Stimulated activated CD4-positive, alpha-beta T cell treated with anti-CD3 and anti-CD28 coated beads, Interleukin-1b, Interleukin-23, amount 100 ng/mL, for 1 hour (primary cell): ENCODE measurements at regions not wholly inside any gene's neighbourhood (a gene's known extent, or its start where the extent isn't known, plus 50 kb on each side); places are given as distances from the start of the nearest gene placed in this dataset.
"Not testable (repeated sequence)": the region's sequence is repeated elsewhere in the genome, so short reads cannot be mapped to it uniquely, and the experiment has no call there.

ENCODE experiments used
- DNase-seq, 2 donors: peaks; one replicate each; pipeline ENCODE4 v3.0.0-alpha.2; 2020; ENCODE audit warnings: low read depth in 2 of 2

DNA sequence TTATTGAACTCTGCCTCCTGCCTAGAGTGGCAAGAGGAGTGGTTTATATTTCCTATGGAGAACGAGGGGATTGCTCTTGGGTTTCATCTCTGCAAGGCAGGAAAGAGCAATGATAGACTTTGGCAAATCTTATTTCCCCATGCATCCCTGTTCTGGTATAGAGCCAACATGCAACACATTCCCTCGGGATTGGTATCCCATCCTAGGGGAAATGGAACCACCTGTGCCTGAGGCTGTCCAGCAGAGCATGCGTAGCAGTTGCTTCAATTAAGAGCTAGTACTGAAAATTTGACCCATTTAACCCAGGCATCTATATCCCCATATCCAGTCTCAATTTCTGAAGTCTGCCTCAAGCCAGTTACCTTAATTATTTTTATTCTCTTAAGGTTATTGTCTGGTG is 205.3 kb downstream of the KCNS3 start:
- no peak for DNase-seq

DNA sequence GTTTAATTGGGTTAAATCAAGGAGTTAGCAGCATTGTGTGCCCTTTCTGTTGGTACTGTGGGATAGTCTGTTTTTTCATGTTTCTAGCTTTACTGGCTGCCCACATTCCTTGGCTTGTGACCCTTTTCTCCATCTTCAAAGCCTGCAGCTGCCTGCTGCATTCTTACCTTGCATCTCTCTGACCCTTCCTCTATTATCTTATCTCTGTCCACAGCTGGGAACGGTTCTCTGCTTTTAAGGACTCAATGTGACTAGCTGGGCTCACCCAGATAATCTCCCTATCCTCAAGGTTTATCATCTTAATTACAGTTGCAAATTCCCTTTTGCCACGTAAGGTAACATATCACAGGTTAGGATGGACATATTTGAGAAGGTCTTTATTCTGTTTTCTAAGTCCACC is 199.7 kb downstream of the KCNS3 start:
- DNase-seq: no peak

DNA sequence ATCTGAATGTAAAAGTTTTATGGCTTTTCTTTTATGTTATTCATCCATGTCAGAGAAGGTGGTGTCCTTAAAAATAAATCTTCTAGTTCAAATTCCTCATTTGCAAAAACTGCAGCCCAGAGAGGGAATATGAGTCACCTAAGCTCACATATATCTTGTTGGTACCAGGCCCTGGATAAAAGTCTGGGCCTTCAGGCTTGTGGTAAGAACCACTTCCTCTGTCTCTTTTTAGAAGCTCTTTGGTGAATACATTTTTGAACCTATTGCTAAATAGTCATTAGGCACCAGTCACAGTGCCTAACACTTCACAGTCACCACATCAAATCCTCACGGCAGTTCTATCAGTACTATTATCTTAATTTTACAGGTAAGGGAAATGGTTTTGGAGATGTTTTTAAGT is 199.2 kb downstream of the KCNS3 start:
- no peak for DNase-seq

DNA sequence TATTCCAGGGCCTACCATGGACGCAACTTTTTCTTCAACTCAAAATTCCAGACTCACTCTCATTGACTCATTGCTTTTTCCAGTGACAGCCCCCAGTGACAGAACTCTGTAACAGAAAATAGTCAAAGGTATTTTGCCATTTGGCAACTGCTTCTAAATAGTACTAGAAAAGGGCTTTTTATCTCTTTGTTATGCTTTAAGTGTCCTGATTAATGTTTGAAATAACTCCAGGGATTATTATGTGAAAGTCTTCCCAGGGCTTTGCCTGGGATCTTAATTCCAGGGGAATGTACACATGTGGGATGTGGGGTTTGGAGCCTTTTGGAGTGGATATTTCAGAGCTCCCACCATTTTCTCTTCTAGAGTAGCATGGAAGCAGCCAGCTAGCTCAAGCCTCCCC is 198.8 kb downstream of the KCNS3 start:
- DNase-seq: no peak

DNA sequence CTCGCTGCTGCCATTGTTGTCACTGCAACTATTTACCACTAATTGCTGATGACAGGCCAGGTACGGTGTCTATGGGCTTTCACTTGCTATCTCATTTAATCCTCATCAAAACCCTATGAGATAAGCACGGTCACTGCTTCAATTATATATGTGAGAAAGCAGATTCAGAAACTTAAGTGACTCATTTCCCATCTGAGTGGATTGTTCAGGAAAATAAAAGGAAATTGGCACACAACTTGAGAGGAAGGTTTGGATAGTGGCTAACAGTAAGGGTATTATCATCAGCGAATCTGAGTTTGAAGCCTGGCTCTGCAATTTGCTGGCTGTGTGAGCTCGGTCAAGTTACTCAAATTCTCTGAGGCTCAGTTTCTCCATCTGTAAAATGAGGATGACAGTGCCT is 196.0 kb downstream of the KCNS3 start:
- DNase-seq: no peak

DNA sequence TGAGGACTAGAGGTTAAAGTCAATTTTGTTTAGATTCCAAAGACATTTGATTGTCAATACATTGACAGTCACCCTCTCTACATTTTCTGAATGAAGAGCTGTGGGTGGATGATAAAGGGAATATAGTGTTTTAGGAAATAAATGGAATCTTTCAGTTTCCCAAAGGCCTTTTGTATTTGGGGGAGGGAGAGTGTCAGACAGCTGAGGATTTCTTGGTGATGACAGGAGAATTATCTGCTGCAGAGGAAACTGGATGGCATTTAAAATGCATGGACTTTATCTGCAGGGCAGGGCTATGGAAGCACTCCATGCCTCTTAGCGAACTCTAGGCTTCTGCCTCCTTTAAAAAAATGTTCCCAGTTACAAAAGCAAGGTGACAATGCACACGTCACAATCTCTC is 195.1 kb downstream of the KCNS3 start:
- DNase-seq: no peak

DNA sequence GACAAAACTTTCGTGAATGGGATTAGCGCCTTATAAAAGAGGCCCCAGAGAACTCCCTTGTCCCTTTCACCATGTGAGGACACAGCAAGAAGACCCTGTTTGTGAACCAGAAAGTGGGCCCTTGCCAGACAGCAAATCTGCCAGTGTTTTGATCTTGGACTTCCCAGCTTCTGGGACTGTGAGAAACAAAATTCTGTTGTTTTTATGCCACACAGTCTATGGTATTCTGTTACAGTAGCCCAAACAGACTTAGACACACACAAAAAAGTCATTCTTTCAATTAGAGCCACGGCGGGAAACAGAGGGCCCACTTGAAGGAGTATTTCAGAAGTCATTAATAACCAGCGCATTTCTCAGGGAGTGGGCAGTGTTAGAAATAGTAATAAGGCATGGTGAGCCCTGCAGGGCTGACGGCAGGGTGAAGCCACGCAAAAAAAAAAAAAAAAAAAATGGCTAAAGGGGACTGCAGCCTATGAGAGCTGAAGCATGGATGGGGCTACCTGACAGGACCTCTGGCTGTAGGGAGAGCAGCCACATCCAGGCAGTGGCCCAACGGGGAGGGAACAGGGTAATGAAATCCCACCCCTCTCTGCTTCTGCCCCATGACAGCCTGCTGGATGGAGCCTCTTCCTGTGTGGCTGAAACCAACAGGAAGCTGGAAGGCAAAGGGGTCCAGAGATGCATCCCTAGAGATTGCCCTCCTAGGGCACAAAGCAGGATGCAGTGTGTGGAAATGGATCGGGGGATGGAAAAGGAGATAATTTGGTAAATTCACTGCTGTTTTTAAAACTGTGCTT is 189.3 kb downstream of the KCNS3 start:
- DNase-seq: no peak

DNA sequence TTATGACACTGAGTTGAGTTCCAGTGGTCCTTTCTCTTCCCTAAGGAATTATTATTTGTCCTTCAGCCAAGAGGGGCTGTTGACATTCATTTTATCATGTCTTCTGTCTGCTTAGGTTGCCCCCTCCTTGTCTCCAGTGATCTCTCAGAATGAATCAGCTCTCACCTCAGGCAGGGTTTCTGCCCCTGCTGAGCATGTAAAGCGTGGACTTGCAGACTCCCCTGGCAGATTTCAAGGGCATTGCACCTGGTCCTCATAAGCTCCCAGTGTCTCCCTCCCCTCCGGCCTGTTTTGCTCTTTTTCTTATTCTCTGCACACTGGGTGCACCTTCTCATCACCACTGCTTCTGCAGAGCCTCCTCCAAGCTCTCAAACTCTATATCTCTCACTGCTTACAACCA is 188.4 kb downstream of the KCNS3 start:
- DNase-seq: no peak

DNA sequence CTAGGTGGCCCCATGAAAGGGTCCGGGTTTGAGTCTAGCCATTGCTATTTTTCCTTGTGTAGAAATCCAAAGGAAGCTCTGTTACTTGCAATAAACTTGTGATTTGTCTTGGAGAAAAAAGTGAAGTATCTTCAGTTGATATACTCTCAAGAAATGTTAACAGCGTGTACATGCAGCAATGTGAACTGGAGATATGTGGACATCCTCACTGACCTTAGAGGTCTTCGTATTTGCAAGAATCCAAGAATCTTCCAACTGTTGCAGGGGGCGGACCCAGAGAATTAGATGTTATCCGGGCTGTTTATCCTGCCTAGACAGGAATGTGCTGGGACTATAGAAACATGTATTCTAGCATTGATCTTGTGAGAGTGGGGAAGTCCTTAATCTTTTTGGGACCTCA is 187.6 kb downstream of the KCNS3 start:
- no peak for DNase-seq

DNA sequence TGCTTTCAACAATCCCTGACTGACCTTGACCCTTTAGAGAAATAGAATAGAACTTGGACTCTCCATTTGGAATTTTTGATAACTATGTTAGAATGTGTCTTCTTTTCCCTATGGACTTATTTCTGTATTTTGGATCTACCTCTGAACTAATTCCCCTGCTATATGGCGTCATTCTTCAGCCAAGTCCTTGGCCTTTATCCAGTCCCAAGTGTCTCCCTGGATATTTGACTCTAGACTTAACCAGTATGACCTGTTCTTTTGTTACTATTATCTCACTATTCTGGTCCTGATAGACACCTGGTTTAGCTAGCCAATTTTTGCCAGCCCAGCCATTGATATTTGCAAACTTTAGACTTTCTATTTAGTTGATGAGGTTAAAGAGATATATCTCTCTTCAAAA is 186.8 kb downstream of the KCNS3 start:
- no peak for DNase-seq

DNA sequence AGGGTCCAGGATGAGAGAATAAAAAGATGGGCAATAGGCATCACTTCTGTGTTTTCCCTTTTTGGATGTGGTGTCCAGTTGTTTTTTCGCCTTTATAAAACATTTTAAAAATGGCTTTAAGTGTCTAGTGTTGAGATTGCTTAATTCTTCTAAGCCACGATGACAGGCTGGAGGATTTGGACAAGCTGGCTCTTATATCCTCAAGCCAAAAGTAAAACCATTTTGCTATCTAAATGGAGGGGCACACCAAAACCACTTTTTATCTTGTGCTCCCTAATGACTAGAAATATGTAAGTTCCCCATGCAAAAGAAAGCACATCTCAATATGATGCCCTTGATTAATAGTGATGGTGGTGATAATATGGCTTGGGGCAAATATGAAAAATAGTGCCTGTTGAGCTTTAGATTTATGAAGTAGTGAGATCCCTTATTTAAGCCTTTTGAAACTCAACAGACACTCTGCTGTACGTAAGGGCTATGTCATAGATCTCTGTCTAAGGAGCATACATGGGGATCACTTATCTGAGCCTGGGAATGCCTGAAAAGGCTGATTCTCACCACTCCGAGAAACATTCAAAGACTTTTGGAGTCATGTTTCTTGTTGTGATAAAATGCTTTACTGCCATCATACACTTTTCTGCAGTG is 185.5 kb downstream of the KCNS3 start:
- no peak for DNase-seq

DNA sequence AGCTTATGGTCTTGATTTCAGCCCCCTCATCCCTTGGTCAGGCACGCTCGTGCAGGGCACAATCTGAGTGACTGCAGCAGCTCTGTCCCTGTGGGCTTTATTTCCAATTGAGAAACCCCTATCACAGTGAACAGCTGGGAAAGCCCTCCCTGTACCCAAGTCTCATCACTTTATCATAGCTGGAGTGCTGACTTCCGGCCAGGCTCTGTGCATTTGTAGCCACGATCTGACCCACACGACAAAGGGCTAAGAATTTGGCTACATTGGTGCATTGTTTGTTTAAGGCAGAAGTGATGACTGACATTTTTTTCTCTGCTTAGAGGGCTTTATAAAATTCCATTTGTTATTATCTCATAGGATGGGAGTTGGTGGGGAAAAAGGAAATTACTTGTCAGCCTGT is 184.4 kb downstream of the KCNS3 start:
- no peak for DNase-seq

DNA sequence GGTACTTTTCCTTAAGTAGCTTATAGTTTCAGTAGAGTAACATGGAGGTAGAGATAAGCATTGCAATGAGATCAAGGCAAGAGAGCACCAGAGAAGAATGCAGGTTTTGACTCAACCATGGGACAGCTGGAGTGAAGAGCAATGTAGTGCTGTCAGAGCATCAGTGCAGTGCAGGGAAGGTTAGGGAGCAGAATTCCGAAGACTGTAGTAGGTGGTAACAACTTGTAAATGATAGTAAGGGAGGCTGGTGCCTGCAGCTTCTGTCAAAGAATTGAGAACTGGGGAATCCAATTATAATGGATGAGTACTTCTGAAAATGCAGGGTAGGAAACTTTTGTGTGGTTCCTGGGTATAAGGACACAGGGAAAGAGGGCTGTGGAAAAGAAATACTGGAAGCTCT is 183.2 kb downstream of the KCNS3 start:
- DNase-seq: no peak

DNA sequence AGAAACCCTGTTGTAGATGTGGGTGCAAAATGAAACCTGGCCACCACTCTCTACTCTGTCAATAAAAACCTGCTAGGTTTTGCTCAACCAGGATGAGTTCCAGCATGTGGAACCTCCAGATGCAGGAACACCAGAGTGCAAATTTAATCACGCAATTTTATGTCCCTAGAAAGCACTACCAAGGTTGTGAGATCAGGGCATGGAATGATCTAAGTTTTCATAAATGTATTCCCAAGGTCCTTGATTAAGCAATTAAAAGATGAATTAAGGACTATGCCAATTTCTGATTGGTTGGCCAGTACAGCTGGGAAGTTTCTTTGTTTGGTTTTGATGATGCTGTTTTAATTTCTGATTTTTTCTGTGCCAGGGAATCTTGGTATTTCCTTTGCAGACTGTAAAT is 179.2 kb downstream of the KCNS3 start:
- DNase-seq: no peak

DNA sequence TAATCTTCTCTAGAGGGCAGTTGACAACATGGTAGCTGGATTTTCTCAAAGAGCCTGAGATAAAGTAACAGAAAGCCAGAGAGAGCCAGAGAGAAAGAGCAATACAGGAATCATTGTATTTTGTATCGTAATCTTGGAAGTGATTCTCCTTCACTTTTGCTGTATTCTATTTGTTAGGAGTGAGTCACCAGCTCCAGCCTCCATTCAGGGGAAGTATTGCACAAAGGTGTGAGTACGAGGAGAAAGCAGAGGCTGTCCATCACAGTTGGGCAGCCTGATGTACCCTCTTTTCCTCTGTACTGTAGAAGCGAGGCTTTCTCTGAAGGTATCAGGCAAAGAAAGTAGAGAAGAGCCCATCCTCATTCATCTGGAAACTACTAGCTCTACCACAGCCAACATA is 176.8 kb downstream of the KCNS3 start:
- no peak for DNase-seq

DNA sequence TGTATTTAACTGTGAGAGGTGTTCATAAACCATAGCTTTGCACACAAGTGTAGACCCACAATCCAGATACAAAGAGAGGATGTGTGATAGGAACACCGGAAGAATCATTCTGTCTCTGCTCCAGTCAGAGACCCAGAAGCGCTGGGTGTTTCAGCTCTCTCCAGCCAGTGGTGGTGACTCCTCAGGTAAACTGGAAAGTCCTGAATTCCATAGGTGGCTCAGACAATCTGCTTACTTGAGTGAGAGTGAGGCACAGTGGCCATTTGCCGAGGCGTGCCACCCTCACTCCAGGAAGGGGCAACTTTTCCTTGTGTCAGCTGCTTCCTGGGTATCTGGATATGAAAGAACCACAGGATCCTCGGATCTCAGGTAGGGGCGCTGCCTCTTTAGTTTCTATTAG is 171.5 kb downstream of the KCNS3 start:
- DNase-seq: no peak

DNA sequence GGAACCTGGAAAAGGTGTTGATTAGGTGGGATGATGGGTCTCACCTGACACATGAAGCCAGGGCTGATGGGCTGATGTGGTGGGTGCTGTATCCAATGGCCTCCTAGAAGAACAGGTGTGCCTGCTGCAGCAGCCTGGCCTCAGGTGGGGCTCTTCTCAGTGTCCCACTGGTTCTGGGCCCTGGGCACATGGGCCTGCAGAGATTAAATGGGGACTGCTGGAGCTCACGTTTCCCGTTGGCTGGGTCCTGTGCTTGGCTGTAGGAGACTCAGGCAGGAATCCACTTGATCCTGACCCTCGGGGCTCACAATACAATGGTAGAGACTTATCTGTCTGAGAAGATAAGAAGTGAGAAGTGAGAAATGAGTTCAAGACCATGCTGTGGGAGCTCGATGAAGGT is 170.9 kb downstream of the KCNS3 start:
- DNase-seq: no peak

DNA sequence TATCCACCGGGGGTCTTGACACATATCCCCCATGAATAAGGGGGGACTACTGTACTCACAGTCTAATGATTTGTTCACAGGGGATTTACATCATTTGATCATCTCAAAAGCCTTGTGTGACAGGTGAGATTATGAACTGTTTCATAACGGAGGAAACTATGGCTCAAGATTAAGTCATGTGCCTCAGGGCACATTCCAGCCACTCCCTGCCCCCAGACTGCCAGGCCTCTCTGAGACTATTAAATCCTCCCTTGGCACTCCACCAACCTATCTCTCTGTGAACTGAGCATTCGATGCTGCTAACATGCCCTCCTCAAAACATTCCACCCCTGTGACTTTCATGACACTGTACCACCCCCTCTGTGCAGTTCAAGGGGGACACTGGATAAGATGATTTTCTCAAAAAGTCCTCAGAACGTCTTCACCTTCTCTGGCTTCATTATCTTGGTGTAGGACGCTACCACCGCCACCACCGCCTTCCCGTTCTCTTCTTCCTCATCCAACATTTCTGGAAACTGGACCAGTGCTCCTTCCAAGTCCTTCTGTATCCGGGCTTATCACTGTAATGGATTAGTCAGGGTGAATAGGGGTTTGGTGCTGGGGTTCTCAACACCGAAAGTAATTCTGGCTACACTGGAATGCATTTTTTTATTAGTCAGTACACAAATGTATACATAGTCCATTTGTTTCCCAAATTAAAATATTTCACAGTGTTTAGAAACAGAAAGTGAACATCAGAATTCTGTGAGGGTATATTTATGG is 169.6 kb downstream of the KCNS3 start:
- no peak for DNase-seq

DNA sequence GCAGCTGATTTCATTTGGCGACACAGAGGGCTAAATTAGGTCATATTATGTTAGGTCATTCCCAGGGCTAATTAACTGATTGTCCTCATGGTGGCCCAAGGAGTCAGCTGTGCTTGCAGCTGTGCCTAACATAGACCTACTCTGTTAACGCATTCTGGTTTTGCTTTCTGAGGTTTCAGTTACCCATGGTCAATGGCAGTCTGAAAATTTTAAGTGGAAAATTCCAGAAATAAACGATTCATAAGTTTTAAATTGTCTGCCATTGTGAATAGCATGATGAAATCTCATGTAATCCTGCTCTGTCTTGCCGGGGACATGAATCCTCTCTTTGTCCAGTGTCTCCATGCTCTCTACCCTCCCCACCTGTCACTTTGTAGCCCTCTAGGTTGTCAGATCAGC is 168.7 kb downstream of the KCNS3 start:
- DNase-seq: no peak

DNA sequence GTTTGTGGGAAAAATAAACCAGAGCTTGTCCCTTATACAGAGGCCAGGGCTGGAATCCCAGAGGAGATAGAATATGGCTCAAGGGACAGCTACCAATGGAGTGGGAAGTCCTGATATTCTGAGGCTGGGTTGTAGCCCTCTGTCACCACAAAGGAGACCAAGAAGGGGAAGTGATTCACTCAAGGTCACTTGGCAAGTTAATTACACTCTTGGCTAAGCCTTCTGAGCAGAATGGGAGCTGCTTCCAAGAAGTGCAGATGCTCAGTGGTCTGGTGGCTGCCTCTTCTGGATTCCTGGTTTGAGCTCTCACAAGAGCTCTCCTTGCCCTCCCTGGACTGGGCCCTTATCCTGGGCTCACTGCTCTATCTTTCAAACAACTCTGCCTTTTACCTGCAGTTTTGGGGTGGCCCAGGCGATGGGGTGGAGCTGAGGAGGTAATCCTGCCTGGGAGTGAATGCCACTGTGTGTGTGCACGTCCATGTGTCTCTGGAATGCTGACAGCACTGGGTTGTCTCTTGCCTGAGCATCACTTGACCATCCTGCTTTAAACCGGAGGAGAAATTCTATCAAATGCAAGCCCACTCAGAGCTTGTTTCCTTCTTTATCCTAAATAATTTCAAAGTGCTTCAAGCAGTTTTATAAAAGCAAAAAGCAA is 168.2 kb downstream of the KCNS3 start:
- DNase-seq: no peak

DNA sequence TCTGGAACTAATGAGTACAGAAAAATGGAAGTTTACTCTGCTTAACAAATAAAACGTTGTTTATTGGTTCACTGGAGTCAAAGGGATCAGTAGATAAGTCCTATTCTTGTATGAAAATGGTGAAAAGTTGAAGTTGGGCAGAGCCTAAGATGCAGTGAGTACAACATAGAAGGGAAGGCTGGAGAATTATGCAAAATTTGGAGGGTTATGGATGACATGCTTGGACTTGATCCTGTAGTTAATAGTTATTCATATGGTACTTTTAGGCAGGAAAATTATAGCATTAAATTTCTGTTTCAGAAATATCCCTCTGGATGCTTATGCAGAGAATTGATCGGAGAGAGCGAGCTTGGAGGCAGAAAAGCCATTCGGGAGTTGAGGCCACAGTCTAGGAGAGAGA is 167.6 kb downstream of the KCNS3 start:
- DNase-seq: no peak

DNA sequence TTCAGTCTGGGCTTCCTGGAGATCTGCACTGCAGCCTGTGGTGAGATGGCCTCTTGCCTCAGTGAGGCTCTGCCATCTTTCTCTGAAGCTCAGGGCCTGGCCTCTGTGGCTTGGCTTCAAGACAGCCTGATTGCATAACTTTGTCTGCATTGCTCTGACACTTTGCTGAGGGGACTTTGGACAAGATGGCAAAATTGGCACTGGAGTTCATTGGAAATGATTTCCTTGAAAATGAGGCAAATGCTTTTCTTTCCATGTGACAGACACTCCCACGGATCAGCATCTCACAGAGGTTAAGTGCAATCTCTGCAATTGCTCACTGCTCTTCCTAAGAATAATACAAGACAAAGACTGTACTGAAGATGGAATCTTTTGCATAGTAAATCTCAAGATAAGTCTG is 166.8 kb downstream of the KCNS3 start:
- no peak for DNase-seq

DNA sequence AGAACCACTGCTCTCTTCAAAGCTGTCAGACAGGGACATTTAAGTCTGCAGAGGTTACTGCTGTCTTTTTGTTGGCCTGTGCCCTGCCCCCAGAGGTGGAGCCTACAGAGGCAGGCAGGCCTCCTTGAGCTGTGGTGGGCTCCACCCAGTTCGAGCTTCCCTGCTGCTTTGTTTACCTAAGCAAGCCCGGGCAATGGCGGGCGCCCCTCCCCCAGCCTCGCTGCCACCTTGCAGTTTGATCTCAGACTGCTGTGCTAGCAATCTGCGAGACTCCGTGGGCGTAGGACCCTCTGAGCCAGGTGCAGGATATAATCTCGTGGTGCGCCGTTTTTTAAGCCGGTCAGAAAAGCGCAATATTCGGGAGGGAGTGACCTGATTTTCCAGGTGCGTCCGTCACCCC is 138.9 kb downstream of the KCNS3 start:
- DNase-seq: not testable (repeated sequence)
